Tongue (tissue), 1 donor: ENCODE measurements at regions not wholly inside any gene's neighbourhood (a gene's known extent, or its start where the extent isn't known, plus 50 kb on each side); places are given as distances from the start of the nearest gene placed in this dataset.

Experiments
- DNase-seq: peaks from one replicate; pipeline ENCODE4 v3.0.0-alpha.2; 2015

DNA sequence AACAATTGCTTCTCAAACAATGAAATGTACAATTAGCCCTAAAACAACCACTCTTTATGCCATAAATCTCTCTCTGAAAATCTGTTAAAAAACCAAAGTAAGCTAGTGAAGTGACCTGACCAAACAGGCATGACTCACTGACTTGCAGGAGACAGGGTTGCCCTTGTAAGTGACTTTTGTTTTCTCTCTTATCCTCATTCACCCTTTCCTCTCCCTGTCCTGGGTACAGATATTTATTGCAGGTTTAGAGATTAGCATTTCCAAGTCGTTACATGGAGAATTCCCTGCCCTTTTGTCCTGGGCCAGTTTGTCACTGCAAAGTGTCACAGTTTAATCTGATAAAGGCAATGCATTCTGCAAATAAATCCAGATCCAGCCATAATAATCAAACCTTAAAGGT lies 484.2 kb downstream of the IRX1 start:
- DNase-seq: no peak

DNA sequence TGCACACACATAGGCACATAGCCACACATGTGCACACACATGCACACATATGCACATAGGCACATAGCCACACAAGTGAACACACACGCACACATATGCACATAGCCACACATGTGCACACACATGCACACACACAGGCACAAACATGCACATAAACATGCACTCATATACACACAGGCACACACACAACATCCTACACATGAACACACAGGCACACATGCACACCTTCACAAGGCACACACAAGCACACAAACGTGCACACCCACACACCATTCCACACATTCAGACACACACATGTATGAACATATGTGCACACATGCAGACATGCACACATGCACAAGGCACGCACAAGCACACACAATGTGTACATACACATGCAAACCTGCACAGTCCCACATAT lies 484.7 kb downstream of the IRX1 start:
- no peak for DNase-seq

DNA sequence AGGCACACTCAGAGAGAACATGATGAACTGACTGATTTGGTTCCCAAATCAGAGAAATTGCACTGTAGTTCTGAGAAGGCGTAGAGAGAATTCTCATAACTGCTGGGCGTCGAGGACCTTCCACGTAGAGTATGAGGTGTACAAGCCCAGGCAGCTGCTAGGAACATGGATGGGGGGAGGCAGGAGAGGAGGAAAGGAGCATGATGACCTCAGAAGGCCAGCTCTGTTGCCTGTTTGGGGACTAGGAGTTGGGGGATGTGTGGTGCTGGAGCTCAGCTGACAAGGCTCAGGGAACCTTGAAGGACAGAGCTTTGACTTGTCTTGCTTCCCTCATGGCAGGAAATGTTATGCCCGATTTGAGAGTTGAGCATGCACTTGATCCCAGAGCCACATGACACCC lies 485.4 kb downstream of the IRX1 start:
- DNase-seq: no peak

DNA sequence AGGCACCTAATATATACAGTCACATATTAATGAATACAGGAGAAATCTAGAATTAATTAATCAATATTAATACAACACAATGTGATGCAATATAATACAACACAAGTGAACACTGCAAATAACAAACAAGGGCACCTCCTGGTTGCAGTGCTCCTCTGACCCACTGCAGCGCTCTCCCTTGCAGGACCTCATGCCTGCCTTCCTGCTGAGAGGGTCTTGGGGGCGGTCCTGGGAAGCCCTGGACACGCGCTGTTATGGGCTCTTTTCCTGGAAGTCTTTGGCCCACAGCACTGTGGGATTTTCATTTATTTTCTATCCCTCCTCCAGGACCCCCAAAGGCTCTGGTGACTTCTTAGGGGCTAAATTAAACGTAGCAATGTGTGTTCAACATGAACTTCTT lies 485.8 kb downstream of the IRX1 start:
- DNase-seq: no peak

DNA sequence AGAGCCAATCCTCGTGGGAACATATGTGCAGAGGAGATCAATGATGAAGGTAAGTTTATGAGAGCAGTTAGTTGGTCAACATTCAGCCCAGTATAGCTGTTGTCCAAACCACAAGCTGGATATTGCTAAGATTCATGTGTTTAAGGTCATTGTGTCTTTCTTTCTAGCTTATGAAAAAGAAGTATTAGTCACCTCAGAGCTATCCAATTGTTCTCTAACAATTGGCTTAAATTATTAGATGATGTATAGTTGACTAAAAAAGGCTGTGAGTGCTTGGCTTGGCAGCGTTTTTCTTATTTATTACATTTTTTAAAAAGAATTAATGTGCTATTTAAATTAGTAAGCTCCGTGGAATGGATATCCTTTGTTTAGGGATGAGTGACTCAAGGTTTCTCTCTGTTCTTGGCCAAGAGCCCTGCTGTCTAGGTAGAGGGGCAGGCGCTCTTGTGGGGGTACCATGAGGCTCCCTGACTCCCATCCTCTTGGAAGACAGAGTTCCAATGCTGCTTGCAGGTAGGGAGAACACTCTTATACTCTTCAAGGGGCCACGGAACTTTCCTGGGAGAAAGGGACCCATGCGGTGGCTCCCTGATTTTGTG lies 487.4 kb downstream of the IRX1 start:
- DNase-seq: no peak

GRCh38 chr5:4083591-4084337 lies 488.1 kb downstream of the IRX1 start:
- no peak for DNase-seq

DNA sequence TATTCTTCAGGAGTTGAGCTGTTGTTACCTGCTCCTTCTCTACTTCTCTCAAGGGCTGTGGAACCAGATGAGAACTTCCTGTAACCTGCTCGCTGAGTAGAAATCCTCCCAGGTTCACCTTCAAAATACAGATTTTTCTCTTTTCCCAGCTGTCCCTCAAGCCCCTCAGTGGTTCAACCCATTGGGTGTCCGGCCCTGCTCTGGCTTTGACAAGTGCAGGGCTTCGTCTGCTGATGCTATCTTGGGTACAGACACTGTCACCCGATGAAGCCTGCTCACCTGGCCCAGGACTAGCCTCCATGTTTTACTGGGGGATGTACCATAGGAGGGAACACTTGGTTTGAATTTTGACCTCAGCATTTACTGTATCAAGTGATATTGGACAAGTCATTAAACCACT lies 490.4 kb downstream of the IRX1 start:
- DNase-seq: no peak

DNA sequence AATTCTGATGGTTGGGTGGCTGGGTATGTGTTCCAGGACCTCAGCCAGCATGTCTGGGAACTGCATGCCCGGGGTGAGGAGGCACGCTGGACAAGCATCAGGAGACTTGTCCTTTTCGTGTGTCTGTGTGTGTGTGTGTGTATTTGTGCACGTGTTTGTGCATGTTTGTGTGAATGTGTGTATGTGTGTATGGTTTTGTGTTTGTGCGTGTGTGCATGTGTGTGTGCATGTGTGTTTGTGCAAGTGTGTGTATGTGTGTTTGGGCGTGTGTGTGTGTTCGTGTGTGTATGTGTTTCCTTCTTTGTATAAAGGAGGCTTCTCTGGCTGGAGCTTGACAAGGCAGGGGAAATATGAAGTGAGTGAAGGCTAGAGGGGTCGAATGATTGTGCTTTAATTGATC lies 491.5 kb downstream of the IRX1 start:
- DNase-seq: no peak

DNA sequence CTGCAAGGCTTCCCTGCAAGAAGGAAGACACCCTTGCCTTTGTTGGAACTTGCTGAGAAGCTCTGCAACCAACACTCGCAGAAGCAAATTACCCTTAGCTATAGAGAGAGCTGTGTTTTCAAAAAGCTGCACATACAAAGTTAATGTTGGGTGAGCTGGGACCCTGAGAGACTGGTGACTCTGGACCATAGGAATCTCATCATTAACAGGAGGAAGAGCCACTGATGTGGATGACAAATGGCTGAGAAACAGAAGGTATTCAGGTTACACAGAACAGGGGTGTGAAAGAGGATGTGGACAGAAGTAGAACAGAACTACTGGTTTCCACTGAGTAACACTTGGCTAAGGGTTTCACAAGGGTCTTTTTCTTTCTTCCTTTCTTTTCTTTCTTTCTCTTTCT lies 493.5 kb downstream of the IRX1 start:
- no peak for DNase-seq

GRCh38 chr5:4093236-4093635 lies 497.6 kb downstream of the IRX1 start:
- DNase-seq: peak; percentile 25

- DNase-seq: no peak
These were observed 498.3 kb downstream of the IRX1 start for GRCh38 chr5:4093970-4094369.

DNA sequence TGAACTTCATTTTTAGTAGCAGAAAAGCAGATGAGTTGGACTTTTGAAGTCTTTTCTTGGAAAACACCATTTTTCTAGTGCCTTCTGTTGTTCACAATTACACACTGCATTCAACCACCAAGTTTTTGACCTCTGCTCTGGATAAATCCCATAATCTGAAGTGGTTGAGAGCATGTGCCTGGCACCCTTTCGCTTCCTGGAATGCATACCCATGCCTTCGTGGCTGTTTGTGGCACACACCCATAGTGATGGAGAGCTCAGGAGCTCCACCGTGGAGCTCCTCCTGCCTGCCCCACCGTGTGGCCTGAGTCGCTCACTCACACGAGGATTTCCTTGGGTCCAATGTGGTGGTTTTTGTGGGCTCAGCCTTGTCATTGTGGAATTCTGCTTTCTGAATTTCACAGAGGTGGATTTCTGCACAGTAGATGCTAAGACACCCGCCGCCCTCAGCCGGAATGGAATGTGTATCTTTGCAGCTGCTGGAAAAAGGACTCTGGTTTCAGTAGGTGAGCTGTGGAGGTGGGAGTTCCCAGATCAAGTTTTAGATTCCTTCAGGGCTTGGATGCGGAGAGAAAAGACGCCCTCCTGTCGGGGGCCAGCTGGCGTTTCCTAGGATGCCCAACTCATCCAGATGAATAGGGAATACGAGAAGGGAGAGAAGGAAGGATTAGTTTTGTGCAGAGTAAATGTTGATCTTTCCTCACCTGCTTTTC lies 500.4 kb downstream of the IRX1 start:
- no peak for DNase-seq

GRCh38 chr5:4097199-4097598 lies 501.6 kb downstream of the IRX1 start:
- no peak for DNase-seq

- no peak for DNase-seq
These were observed 502.6 kb downstream of the IRX1 start for GRCh38 chr5:4098226-4098625.

DNA sequence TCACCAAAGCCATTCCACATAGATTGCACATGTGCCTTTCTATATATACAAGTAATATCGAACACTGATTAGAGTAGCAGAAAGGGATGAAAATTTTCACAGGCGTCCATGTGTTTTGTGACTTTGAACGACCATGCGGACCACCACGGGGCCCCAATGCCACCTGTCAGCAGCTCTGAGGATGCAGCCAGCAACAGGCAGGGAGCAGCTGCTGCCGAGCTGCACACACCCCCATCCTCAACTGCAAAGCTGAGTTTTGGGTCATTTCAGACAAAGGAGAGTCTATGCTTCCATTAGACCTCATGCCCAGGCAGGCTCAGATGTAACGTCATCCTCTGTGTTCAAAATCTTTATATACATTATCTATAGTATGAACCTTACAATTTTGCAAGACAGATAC lies 503.8 kb downstream of the IRX1 start:
- peak; percentile 68 for DNase-seq

DNA sequence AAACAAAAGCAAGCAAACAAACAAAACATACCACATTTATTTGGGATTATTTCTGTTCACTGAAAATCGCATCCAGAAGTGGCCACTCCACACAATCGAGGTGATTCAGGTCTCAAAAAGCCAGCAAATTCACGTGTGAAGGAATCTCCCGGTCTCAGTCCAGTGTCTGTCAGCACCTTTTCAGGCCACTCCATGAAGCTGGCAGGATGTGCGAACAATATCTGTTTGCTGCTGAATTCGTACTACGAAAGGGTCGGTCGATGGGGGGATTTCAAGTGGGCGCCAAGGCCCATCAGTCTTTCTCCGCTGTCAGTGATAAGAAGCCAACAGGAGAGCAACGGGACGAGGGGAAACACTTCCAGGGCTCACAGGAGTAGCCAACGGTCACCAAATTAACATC lies 505.1 kb downstream of the IRX1 start:
- no peak for DNase-seq

- no peak for DNase-seq
These were observed 505.6 kb downstream of the IRX1 start for GRCh38 chr5:4101189-4101588.

- DNase-seq: no peak
These were observed 509.4 kb downstream of the IRX1 start for GRCh38 chr5:4104831-4105597.

DNA sequence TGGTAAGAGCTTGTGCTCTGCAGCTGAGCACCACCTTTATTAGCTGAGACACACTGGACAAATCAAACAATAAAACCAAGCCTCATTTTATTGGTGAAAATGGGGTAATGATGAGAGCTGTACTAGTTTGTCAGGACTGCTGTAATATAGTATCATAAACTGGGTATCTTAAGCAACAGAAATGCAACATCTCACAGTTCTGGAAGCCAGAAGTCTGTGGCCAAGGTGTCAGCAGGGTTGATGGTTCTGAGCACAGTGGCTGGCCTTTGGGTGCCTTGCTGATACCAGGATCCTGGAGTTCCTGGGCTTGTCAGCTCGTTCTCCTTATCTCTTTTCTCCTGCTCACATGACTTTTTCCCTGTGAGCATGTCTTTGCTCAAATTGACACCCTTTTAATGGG lies 513.1 kb downstream of the IRX1 start:
- DNase-seq: no peak

DNA sequence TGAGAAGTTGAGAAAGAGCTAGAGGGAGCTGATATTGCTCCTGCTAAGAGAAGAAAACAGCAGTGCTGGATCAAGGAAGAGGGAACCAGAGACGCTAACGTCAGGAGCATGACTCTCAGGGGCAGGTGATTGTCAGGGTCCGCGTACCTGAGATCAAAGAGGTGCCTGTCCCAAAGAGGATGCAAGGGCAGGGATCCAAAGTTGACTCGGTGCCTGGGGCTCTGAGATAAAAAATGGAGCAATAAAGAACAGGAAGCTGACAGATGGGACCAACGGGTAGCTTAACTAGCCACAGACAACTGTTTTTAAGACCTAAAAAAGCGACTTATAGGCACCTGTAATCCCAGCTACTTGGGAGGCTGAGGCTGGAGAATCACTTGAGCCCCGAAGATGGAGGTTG lies 517.8 kb downstream of the IRX1 start:
- no peak for DNase-seq

DNA sequence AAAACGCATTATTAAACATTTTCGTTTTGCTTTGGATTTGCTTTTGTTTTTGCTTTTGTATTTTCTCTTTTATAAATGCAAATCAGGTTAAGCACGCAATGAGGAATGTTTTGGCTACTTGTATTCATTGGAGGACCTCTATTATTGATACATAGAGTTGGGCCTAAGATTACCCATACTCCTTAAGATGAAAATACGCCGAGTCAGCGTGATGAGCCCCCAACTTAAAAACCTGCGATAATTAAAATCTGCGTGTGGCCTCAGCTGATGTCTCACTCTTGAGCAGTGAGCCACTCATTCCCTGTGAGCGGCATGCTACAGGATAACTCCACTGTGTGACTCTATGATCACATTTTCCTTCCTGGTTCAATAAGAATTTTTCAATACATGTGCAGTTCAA lies 518.3 kb downstream of the IRX1 start:
- DNase-seq: no peak

DNA sequence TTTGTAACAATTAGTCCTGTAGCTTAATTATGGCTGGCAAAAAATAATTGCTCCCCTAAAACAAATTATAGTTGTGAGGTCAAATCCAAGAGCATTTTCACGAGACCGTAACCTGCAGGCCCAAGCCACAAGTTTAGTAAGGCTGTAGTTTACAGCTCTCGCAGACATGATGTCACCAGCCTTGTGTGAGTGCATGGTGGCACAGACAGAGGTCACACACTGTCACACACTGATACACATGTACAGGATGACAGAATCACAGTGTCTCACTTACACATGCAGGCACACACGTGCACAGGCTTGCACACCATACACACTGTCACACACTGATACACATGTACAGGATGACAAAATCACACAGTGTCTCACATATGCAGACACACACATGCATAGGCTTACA lies 518.8 kb downstream of the IRX1 start:
- DNase-seq: no peak

GRCh38 chr5:4116834-4117233 lies 521.2 kb downstream of the IRX1 start:
- DNase-seq: no peak
